B cell (primary cell): ENCODE measurements at regions not wholly inside any gene's neighbourhood (a gene's known extent, or its start where the extent isn't known, plus 50 kb on each side); places are given as distances from the start of the nearest gene placed in this dataset.
"Not testable (repeated sequence)": the region's sequence is repeated elsewhere in the genome, so short reads cannot be mapped to it uniquely, and the experiment has no call there.

ENCODE experiments used
- ATAC-seq: fragments of 200-7000 bp; cut with Tn5 transposase; one replicate; pipeline ENCODE4 v1.10.0; 2021; ENCODE audit warnings: low read depth, mild to moderate bottlenecking, moderate number of reproducible peaks, moderate library complexity
- CTCF ChIA-PET: fragments of 350-600 bp; sonication (Branson Sonifier 250); formaldehyde crosslinking; loops from one replicate; lab custom pipeline; 2021; ENCODE audit warnings: antibody characterized with exemption, inconsistent platforms; lab: Charles Lee
- POLR2A ChIA-PET: fragments of 350-600 bp; sonication (Branson Sonifier 250); formaldehyde crosslinking; loops from one replicate; lab custom pipeline; 2021; ENCODE audit warnings: antibody characterized with exemption; lab: Charles Lee
- DNase-seq: peaks from one replicate; pipeline ENCODE4 v3.0.0; 2013
- H2AFZ ChIP-seq: 2 replicates; pipeline ENCODE4 v1.6.1; 2012; ENCODE audit warnings: mild to moderate bottlenecking, low read depth, low read length; ENCODE audit not compliant: insufficient read depth, poor library complexity, severe bottlenecking
- H3K27ac ChIP-seq, 2 donors: 1 replicate in 1 of 2; 2 replicates in 1 of 2; pipeline ENCODE4 v1.5.1; 2012 to 2013; ENCODE audit warnings: low read length in 2 of 2, mild to moderate bottlenecking in 2 of 2, moderate library complexity in 1 of 2
- H3K27me3 ChIP-seq, 4 experiments: fragments of 200-600 bp in 1 of 4; sonication (generic) in 1 of 4; replicated peaks in 1 of 4; 1 replicate in 2 of 4; 2 replicates in 2 of 4; pipeline versions ENCODE4 v1.6.1 to v1.7.0; 2013 to 2016; ENCODE audit warnings: low read length in 3 of 4, mild to moderate bottlenecking in 2 of 4, mixed read lengths in 1 of 4, moderate library complexity in 1 of 4; ENCODE audit not compliant: insufficient read depth in 4 of 4, control insufficient read depth in 3 of 4; ENCODE audit errors: control extremely low read depth in 1 of 4
- H3K36me3 ChIP-seq, 2 experiments: replicated peaks in 1 of 2; 1 replicate in 1 of 2; 2 replicates in 1 of 2; pipeline versions ENCODE4 v1.6.1 to v1.7.1; 2013; ENCODE audit warnings: low read length in 1 of 2; ENCODE audit not compliant: insufficient read depth in 2 of 2, control insufficient read depth in 1 of 2; ENCODE audit errors: control extremely low read depth in 1 of 2, extremely low read depth in 1 of 2
- H3K4me1 ChIP-seq, 2 donors: fragments of 200-600 bp in 1 of 2; sonication (generic) in 1 of 2; 1 replicate in 1 of 2; 2 replicates in 1 of 2; pipeline versions ENCODE4 v1.5.1 to v1.6.1; 2013 to 2017; ENCODE audit warnings: low read length in 2 of 2; ENCODE audit not compliant: control insufficient read depth in 2 of 2, insufficient read depth in 2 of 2
- H3K4me2 ChIP-seq: replicated peaks from 2 replicates; pipeline ENCODE3; 2012; ENCODE audit warnings: mild to moderate bottlenecking, low read depth, low read length; ENCODE audit not compliant: poor library complexity, severe bottlenecking
- H3K4me3 ChIP-seq, 5 experiments: fragments of 200-600 bp in 1 of 5; sonication (generic) in 1 of 5; 1 replicate in 3 of 5; 2 replicates in 2 of 5; pipeline versions ENCODE4 v1.5.1 to v1.7.0; 2011 to 2016; ENCODE audit warnings: low read length in 4 of 5, mild to moderate bottlenecking in 4 of 5, low read depth in 2 of 5, control low read depth in 1 of 5, moderate library complexity in 1 of 5; ENCODE audit not compliant: insufficient read depth in 1 of 5; ENCODE audit errors: control extremely low read depth in 1 of 5, extremely low read depth in 1 of 5
- H3K79me2 ChIP-seq: fragments of 200-600 bp; sonication (generic); one replicate; pipeline ENCODE4 v1.6.0; 2016; ENCODE audit warnings: low read length; ENCODE audit not compliant: control insufficient read depth, insufficient read depth
- H3K9ac ChIP-seq: fragments of 200-600 bp; sonication (generic); 2 replicates; pipeline ENCODE4 v1.6.1; 2017; ENCODE audit warnings: mild to moderate bottlenecking, low read length, moderate library complexity
- H3K9me3 ChIP-seq, 3 donors: one replicate each; pipeline versions ENCODE4 v1.6.1 to v1.7.1; 2013; ENCODE audit warnings: low read length in 2 of 3; ENCODE audit not compliant: control insufficient read depth in 2 of 3, insufficient read depth in 1 of 3; ENCODE audit errors: control extremely low read depth in 1 of 3
- H4K20me1 ChIP-seq: 2 replicates; pipeline ENCODE4 v1.6.0; 2012; ENCODE audit warnings: mild to moderate bottlenecking, low read length; ENCODE audit not compliant: insufficient read depth, control insufficient read depth, poor library complexity, severe bottlenecking
- H3K27ac Mint-ChIP-seq: one replicate; pipeline ENCODE4 v1.8.0; 2021; ENCODE audit warnings: mixed read lengths
- H3K27me3 Mint-ChIP-seq: one replicate; pipeline ENCODE4 v1.8.0; 2021; ENCODE audit warnings: mixed read lengths
- H3K4me1 Mint-ChIP-seq: one replicate; pipeline ENCODE4 v1.8.0; 2021; ENCODE audit warnings: mixed read lengths
- H3K4me3 Mint-ChIP-seq: one replicate; pipeline ENCODE4 v1.8.0; 2021; ENCODE audit warnings: mixed read lengths
- H3K9me3 Mint-ChIP-seq: one replicate; pipeline ENCODE4 v1.8.0; 2022; ENCODE audit warnings: mixed read lengths; ENCODE audit not compliant: insufficient read depth
- EZH2 ChIP-seq: IDR thresholded peaks from 2 replicates; pipeline ENCODE4 v1.6.1; 2012; ENCODE audit warnings: borderline replicate concordance, low read depth, mild to moderate bottlenecking, moderate library complexity, low read length; ENCODE audit not compliant: insufficient read depth, poor library complexity, severe bottlenecking
- whole genome bisulfite sequencing: methylation state at CpG from one replicate; pipeline ENCODE4 v1.1.5; 2013; ENCODE audit warnings: missing lambda C conversion rate; ENCODE audit not compliant: insufficient coverage; 5-methylcytosine and 5-hydroxymethylcytosine counted together
- intact Hi-C: fragments of 100-400 bp; cut with micrococcal nuclease; formaldehyde crosslinking; loops from one replicate; pipeline ENCODE4 v1.10.0; 2022
- TF ChIP-seq, protein P1 (sequence below): fragments of 200-600 bp; IDR thresholded peaks from one replicate; pipeline ENCODE4 v1.8.0; 2022; ENCODE audit warnings: antibody characterized with exemption, mild to moderate bottlenecking

DNA sequence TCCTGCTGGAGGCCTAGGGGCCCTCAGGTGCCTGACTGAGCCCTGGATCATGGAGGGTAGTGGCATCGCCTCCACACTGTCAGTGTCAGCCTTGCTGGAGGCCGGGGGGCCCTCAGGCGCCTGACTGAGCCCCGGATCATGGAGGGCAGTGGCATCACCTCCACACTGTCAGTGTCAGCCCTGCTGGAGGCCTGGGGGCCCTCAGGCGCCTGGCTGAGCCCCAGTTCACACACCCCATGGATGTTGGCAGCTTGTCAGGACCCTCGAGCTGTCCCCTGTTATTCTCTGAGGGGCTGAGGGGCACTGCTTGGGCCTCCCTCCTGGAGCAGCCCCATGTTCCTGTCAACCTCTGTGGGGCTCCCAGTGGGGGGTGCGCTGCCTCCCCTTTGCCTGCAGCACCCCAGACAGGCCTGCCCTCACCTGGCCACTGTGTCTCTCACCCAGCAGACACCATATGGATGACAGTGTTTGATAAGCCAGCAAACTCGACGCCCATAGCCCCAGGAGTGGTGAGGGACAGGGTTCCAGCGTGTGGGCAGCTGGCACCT lies 197.6 kb downstream of the LIPI start:
- Histone ChIP-seq H3K36me3 (no peaks in the 10 kb centered on the region), H3K79me2 (no peaks in the 10 kb centered on the region), H2AFZ (no peak overlapping the region), H3K27me3 (no peaks in the 10 kb centered on the region), H4K20me1 (no peaks in the 10 kb centered on the region), H3K4me2 (no peak overlapping the region), H3K27ac (no peak overlapping the region), H3K4me1 (no peaks in the 10 kb centered on the region), H3K4me3 (no peak overlapping the region), H3K9me3 (peaks cover 0 to 3% (median 0%) of the 10 kb centered on the region in 3 donors), H3K9ac (no peak overlapping the region)
- POLR2A ChIA-PET = no interaction called here
- Mint-ChIP-seq H3K27ac (no peak overlapping the region), H3K4me1 (no peaks in the 10 kb centered on the region), H3K9me3 (no peaks in the 10 kb centered on the region), H3K27me3 (no peaks in the 10 kb centered on the region), H3K4me3 (no peak overlapping the region)
- TF ChIP-seq EZH2 = no peak
- TF ChIP-seq, protein P1, sequence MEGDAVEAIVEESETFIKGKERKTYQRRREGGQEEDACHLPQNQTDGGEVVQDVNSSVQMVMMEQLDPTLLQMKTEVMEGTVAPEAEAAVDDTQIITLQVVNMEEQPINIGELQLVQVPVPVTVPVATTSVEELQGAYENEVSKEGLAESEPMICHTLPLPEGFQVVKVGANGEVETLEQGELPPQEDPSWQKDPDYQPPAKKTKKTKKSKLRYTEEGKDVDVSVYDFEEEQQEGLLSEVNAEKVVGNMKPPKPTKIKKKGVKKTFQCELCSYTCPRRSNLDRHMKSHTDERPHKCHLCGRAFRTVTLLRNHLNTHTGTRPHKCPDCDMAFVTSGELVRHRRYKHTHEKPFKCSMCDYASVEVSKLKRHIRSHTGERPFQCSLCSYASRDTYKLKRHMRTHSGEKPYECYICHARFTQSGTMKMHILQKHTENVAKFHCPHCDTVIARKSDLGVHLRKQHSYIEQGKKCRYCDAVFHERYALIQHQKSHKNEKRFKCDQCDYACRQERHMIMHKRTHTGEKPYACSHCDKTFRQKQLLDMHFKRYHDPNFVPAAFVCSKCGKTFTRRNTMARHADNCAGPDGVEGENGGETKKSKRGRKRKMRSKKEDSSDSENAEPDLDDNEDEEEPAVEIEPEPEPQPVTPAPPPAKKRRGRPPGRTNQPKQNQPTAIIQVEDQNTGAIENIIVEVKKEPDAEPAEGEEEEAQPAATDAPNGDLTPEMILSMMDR = no peak
- ATAC-seq = no peak
- 77% methylated on average over 10 of the region's 10 CpGs for WGBS
- no peak for DNase-seq
- intact Hi-C loops = no loop called here
- CTCF ChIA-PET = no interaction called here

DNA sequence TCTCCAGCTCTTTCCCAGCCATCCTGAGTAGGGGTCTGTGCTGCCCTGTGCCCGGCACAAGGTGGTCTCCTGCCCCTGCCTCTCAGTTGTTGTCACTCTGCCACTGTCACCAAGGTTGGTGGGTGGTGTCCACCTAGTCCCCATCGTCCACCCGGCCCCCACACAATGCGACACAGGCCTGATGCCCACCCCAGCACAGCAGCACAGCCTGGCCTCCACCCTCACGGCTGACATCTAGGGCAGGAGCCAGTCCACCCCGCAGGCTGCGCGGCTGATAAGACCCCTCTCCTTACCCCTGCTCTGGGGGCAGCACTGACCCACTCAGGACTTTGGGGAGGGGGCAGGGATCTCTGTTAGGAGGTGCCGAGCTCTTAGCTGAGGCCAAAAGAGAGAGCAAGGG lies 198.3 kb downstream of the LIPI start:
- Mint-ChIP-seq H3K4me3 (no peak overlapping the region), H3K27ac (no peak overlapping the region), H3K9me3 (no peaks in the 10 kb centered on the region), H3K4me1 (no peaks in the 10 kb centered on the region), H3K27me3 (no peaks in the 10 kb centered on the region)
- Histone ChIP-seq H3K9me3 (peaks cover 0 to 3% (median 0%) of the 10 kb centered on the region in 3 donors), H3K79me2 (no peaks in the 10 kb centered on the region), H3K36me3 (no peaks in the 10 kb centered on the region), H3K4me3 (no peak overlapping the region), H2AFZ (no peak overlapping the region), H4K20me1 (no peaks in the 10 kb centered on the region), H3K4me1 (no peaks in the 10 kb centered on the region), H3K27me3 (no peaks in the 10 kb centered on the region), H3K9ac (no peak overlapping the region), H3K27ac (no peak overlapping the region), H3K4me2 (no peak overlapping the region)
- no peak for DNase-seq
- no peak for TF ChIP-seq EZH2
- TF ChIP-seq, protein P1 = no peak
- WGBS = 95% methylated on average over 3 of the region's 9 CpGs
- CTCF ChIA-PET = no interaction called here
- no peak for ATAC-seq
- POLR2A ChIA-PET = no interaction called here
- intact Hi-C loops = no loop called here

DNA sequence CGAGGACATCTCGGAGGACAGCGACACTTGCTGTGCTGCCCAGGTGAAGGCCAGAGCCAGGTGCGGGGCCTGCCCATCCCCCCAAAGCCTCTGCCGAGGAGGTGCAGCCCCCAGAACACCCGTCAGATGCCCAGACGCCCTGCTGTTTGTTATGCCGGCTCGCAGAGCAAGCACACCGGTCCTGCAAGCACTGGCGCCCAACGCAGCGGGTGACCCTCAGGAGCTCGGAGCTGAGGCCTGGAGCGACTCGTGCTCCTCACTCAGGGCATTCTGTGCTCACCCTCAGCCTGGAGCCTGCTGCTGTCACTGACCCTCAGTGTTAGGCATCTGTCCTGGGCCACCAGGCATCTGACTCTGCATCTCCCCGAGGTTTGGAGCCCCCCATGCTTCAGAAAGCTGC lies 199.0 kb downstream of the LIPI start:
- H3K4me2 ChIP-seq, H3K9me3 ChIP-seq, H3K9ac ChIP-seq, H3K4me3 ChIP-seq, H3K9me3 Mint-ChIP-seq, H3K27ac ChIP-seq, H4K20me1 ChIP-seq, H3K79me2 ChIP-seq, DNase-seq, H3K4me3 Mint-ChIP-seq, H3K27ac Mint-ChIP-seq, H3K27me3 ChIP-seq, H2AFZ ChIP-seq, CTCF ChIA-PET, POLR2A ChIA-PET, intact Hi-C loops, H3K4me1 ChIP-seq, H3K27me3 Mint-ChIP-seq, H3K4me1 Mint-ChIP-seq, H3K36me3 ChIP-seq, ATAC-seq: not testable (repeated sequence)
- 90% methylated on average over 17 of the region's 17 CpGs for WGBS
